GM23248 (cell line): ENCODE measurements at regions not wholly inside any gene's neighbourhood (a gene's known extent, or its start where the extent isn't known, plus 50 kb on each side); places are given as distances from the start of the nearest gene placed in this dataset.

Experiments used
- EZH2 ChIP-seq: fragments of 200-600 bp; sonication (generic); IDR thresholded peaks from 2 replicates; pipeline ENCODE4 v1.6.1; 2018; ENCODE audit warnings: antibody characterized with exemption, mild to moderate bottlenecking; ENCODE audit not compliant: insufficient read depth, poor library complexity, severe bottlenecking
- EZH2phosphoT487 ChIP-seq: fragments of 200-600 bp; sonication (generic); IDR thresholded peaks from 2 replicates; pipeline ENCODE4 v1.6.1; 2018; ENCODE audit warnings: antibody characterized with exemption, moderate library complexity, mild to moderate bottlenecking, low read depth; ENCODE audit not compliant: insufficient read depth

DNA sequence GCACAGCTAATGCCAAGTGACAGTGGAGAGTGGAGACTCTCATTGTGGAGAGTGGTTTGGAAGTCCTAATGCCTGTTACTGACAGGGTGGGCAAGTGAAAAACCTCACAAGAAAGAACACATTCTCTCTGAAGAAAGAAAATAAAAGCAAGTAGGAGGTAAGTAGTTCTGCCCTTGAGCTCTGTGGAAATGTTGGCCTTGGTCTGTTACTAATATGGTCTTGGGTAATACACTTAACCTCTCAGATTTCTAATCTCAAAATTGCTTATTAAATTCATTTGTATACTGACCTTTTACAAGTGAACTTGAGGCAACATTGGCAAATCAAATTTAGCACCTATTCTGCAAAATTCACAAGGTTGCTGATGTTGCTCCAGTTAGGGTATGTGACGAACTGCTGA lies 291.6 kb upstream of the CBLB start:
- TF ChIP-seq EZH2: no peak
- no peak for TF ChIP-seq EZH2phosphoT487
